ENCODE measurements at regions not wholly inside any gene's neighbourhood (a gene's known extent, or its start where the extent isn't known, plus 50 kb on each side); places are given as distances from the start of the nearest gene placed in this dataset.

GRCh38 chr4:147335183-147335582 is 145.7 kb upstream of the EDNRA start:
- DNase-seq (no peak), ATAC-seq (ENCODE audit: low read depth) (no peak)
- no peaks in the 10 kb centered on the region for H3K4me1 Mint-ChIP-seq
- no peak overlapping the region for H3K27ac Mint-ChIP-seq
- no peak for TF ChIP-seq CTCF (IDR thresholded peaks at IDR 0.05)
- H3K4me3 Mint-ChIP-seq = no peak overlapping the region
- intact Hi-C loops (cut with micrococcal nuclease) = no loop called here
- ChIA-PET POLR2A (no interaction called here), CTCF (no interaction called here)
- no peaks in the 10 kb centered on the region for H3K27me3 Mint-ChIP-seq
- no peaks in the 10 kb centered on the region for H3K36me3 Mint-ChIP-seq (ENCODE audit: low read depth)
- H3K9me3 Mint-ChIP-seq = no peaks in the 10 kb centered on the region

DNA sequence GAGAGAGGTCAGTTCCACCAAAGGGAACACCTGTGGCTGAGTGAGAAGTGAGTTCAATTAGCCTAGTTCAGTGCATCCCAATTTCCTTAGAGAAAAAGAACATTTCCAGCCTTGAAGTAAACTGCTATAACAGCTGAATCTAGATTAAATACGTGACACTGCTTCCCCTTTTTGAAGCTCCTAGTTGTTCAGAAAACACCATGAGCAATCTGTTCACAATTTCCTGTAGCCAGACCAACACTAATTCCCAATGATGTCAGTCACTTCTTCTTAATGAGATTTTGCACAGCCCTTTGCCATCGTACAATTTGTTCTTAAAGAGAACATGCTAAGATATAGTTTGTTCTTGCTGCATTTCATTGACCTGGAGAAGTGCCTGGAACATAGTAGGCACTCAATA is 144.6 kb upstream of the EDNRA start:
- Mint-ChIP-seq H3K27me3 (no peaks in the 10 kb centered on the region), H3K4me1 (no peaks in the 10 kb centered on the region), H3K9me3 (no peaks in the 10 kb centered on the region), H3K36me3 (ENCODE audit: low read depth) (no peaks in the 10 kb centered on the region), H3K27ac (no peak overlapping the region), H3K4me3 (no peak overlapping the region)
- TF ChIP-seq CTCF (IDR thresholded peaks at IDR 0.05) = no peak
- no peak for ATAC-seq (ENCODE audit: low read depth)
- DNase-seq = no peak
- intact Hi-C loops (cut with micrococcal nuclease) = no loop called here
- CTCF ChIA-PET = no interaction called here
- POLR2A ChIA-PET = no interaction called here

- no peak for TF ChIP-seq CTCF (IDR thresholded peaks at IDR 0.05)
- ChIA-PET CTCF (no interaction called here), POLR2A (no interaction called here)
- Mint-ChIP-seq H3K4me3 (no peak overlapping the region), H3K27me3 (no peaks in the 10 kb centered on the region), H3K4me1 (no peaks in the 10 kb centered on the region), H3K36me3 (ENCODE audit: low read depth) (no peaks in the 10 kb centered on the region), H3K27ac (no peak overlapping the region), H3K9me3 (no peaks in the 10 kb centered on the region)
- intact Hi-C loops (cut with micrococcal nuclease) = no loop called here
- ATAC-seq (ENCODE audit: low read depth) (no peak), DNase-seq (no peak)
Observed at GRCh38 chr4:147339100-147339499, 141.8 kb upstream of the EDNRA start.

GRCh38 chr4:147340111-147340510 is 140.8 kb upstream of the EDNRA start:
- Mint-ChIP-seq H3K27ac (no peak overlapping the region), H3K4me1 (no peaks in the 10 kb centered on the region), H3K36me3 (ENCODE audit: low read depth) (no peaks in the 10 kb centered on the region), H3K27me3 (no peaks in the 10 kb centered on the region), H3K9me3 (no peaks in the 10 kb centered on the region), H3K4me3 (no peak overlapping the region)
- TF ChIP-seq CTCF (IDR thresholded peaks at IDR 0.05) = no peak
- ChIA-PET POLR2A (no interaction called here), CTCF (no interaction called here)
- ATAC-seq (ENCODE audit: low read depth) = no peak
- no peak for DNase-seq
- intact Hi-C loops (cut with micrococcal nuclease) = no loop called here

DNA sequence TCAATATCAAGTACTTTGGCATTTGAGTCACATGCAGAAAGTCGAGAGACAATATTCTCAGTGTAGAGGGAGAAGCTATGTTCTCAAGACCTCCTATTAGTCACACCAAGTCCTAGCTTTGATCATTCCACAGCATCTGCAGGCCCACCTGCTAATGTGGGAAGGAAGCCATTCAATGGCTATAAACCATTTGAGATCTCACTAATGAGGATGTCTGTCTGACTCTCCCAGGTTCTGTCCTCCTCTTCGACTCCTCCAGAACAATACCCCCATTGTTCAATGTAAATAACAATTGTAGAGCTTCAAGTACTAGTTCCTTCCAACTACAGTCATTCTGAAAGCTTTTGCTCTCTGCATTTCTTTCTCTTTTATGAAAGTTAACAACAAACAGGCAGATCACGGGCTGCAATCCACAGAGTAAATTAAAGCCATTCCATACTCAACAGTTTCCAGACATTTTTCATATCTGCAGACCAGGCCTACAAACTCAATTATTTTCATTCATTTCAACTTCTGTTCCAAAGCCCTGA is 140.2 kb upstream of the EDNRA start:
- no peaks in the 10 kb centered on the region for H3K36me3 Mint-ChIP-seq (ENCODE audit: low read depth)
- no peak for TF ChIP-seq CTCF (IDR thresholded peaks at IDR 0.05)
- intact Hi-C loops (cut with micrococcal nuclease) = no loop called here
- H3K9me3 Mint-ChIP-seq = no peaks in the 10 kb centered on the region
- H3K4me1 Mint-ChIP-seq = no peaks in the 10 kb centered on the region
- POLR2A ChIA-PET = no interaction called here
- no peak for ATAC-seq (ENCODE audit: low read depth)
- DNase-seq = no peak
- H3K27ac Mint-ChIP-seq = no peak overlapping the region
- no peaks in the 10 kb centered on the region for H3K27me3 Mint-ChIP-seq
- CTCF ChIA-PET = no interaction called here
- no peak overlapping the region for H3K4me3 Mint-ChIP-seq
